KMS-11 (cell line): ENCODE measurements at regions not wholly inside any gene's neighbourhood (a gene's known extent, or its start where the extent isn't known, plus 50 kb on each side); places are given as distances from the start of the nearest gene placed in this dataset.

Experiments used
- H2AFZ ChIP-seq: fragments of 200-600 bp; sonication (generic); 2 replicates; pipeline ENCODE4 v1.6.1; 2016; ENCODE audit warnings: antibody characterized with exemption, mixed run types, low read depth
- H3K27ac ChIP-seq: fragments of 200-600 bp; sonication (generic); 2 replicates; pipeline ENCODE4 v1.6.1; 2016; ENCODE audit warnings: mild to moderate bottlenecking, mixed run types
- H3K27me3 ChIP-seq: fragments of 200-600 bp; sonication (generic); 2 replicates; pipeline ENCODE4 v1.6.1; 2017; ENCODE audit warnings: mild to moderate bottlenecking, low read depth, mixed run types, moderate library complexity; ENCODE audit not compliant: insufficient read depth
- H3K36me3 ChIP-seq: fragments of 200-600 bp; sonication (generic); 2 replicates; pipeline ENCODE4 v1.6.1; 2017; ENCODE audit warnings: mild to moderate bottlenecking, mixed run types; ENCODE audit not compliant: insufficient read depth
- H3K4me1 ChIP-seq: fragments of 200-600 bp; sonication (generic); 2 replicates; pipeline ENCODE4 v1.6.1; 2016; ENCODE audit warnings: mild to moderate bottlenecking, low read depth, mixed run types; ENCODE audit not compliant: poor library complexity, severe bottlenecking
- H3K4me2 ChIP-seq: fragments of 200-600 bp; sonication (generic); 2 replicates; pipeline ENCODE4 v1.7.0; 2016; ENCODE audit warnings: mild to moderate bottlenecking, mixed run types
- H3K4me3 ChIP-seq: fragments of 200-600 bp; sonication (generic); IDR thresholded peaks from 2 replicates; pipeline ENCODE4 v1.6.1; 2017; ENCODE audit warnings: low read depth, low read length, mixed read lengths; ENCODE audit not compliant: insufficient read depth
- H3K79me2 ChIP-seq: fragments of 200-600 bp; sonication (generic); 2 replicates; pipeline ENCODE4 v1.6.1; 2016; ENCODE audit warnings: low read depth, mixed run types; ENCODE audit not compliant: insufficient read depth
- H3K9ac ChIP-seq: fragments of 200-600 bp; sonication (generic); 2 replicates; pipeline ENCODE4 v1.6.1; 2016; ENCODE audit warnings: mild to moderate bottlenecking, mixed run types
- H4K20me1 ChIP-seq: fragments of 200-600 bp; sonication (generic); 2 replicates; pipeline ENCODE4 v1.6.1; 2016; ENCODE audit warnings: mild to moderate bottlenecking, mixed run types; ENCODE audit not compliant: insufficient read depth
- CTCF ChIP-seq: fragments of 200-600 bp; sonication (generic); conservative IDR thresholded peaks from 2 replicates; pipeline ENCODE4 v1.6.1; 2017; ENCODE audit warnings: low read depth, mild to moderate bottlenecking, antibody characterized with exemption, low read length, moderate library complexity, mixed read lengths

DNA sequence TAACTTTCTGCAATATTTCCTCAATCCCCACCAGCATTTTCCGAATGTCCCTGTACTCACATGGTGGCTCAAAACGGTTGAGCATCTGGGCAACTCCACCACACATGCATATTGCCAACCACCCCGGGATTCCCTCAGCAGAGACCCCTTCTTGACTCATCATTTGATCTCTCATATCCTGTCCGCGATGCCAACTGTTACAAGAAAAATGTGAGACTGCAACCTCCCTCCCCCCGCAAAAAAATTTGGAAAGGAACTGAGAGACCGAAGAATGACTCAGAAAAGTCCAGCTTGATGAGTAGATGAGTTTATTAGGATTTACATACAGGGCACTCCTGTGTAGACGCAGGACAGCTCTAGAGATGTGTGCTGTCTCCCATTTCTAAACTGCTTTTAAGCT lies 561.4 kb downstream of the ZIC3 start:
- no peak for TF ChIP-seq CTCF
- Histone ChIP-seq H3K36me3 (no peaks in the 10 kb centered on the region), H3K27me3 (no peaks in the 10 kb centered on the region), H3K4me1 (no peaks in the 10 kb centered on the region), H2AFZ (no peak overlapping the region), H3K4me2 (no peak overlapping the region), H4K20me1 (no peaks in the 10 kb centered on the region), H3K4me3 (no peak overlapping the region), H3K9ac (no peak overlapping the region), H3K27ac (no peak overlapping the region), H3K79me2 (no peaks in the 10 kb centered on the region)

GRCh38 chrX:138128027-138128671 lies 562.2 kb downstream of the ZIC3 start:
- H3K4me3 ChIP-seq, result no peak overlapping the region
- no peaks in the 10 kb centered on the region for H3K27me3 ChIP-seq
- H3K4me2 ChIP-seq, result no peak overlapping the region
- H3K9ac ChIP-seq, result no peak overlapping the region
- no peaks in the 10 kb centered on the region for H3K36me3 ChIP-seq
- TF ChIP-seq CTCF, result peak; percentile 67
- no peak overlapping the region for H3K27ac ChIP-seq
- H3K79me2 ChIP-seq, result no peaks in the 10 kb centered on the region
- no peaks in the 10 kb centered on the region for H4K20me1 ChIP-seq
- H3K4me1 ChIP-seq, result no peaks in the 10 kb centered on the region
- H2AFZ ChIP-seq, result peak overlapping the region; percentile 66; the same call in 1 of the 2 replicates

- H3K4me3 ChIP-seq, result no peak overlapping the region
- no peaks in the 10 kb centered on the region for H4K20me1 ChIP-seq
- TF ChIP-seq CTCF, result no peak; the same call in 1 of the 2 replicates
- H3K79me2 ChIP-seq, result no peaks in the 10 kb centered on the region
- H3K36me3 ChIP-seq, result no peaks in the 10 kb centered on the region
- H3K9ac ChIP-seq, result no peak overlapping the region
- no peak overlapping the region for H3K27ac ChIP-seq
- no peak overlapping the region for H2AFZ ChIP-seq
- H3K27me3 ChIP-seq, result no peaks in the 10 kb centered on the region
- H3K4me1 ChIP-seq, result no peaks in the 10 kb centered on the region
- H3K4me2 ChIP-seq, result no peak overlapping the region
Observed at GRCh38 chrX:138150709-138151108, 560.8 kb downstream of the FGF13 start.

DNA sequence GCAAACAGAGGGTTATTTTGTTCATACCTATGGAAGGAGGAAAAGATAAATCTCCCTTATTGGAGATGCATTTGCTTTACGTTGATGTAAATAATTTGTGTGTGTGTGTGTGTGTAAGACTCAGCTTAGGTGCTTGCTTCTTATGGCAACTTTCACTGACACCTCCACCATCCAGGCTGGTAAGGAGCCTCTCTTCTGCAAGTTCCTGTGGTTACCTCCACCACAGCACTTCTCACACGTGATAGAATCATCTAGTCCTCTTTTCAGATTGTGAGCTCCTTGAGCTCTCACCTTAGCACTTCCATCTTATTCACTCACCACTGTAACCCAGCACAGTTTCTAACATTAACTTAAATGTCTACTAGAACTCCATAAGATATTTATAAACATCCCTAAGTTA lies 553.7 kb downstream of the FGF13 start:
- H3K27ac ChIP-seq, result no peak overlapping the region
- no peak overlapping the region for H2AFZ ChIP-seq
- H3K4me2 ChIP-seq, result no peak overlapping the region
- no peaks in the 10 kb centered on the region for H3K36me3 ChIP-seq
- no peak for TF ChIP-seq CTCF
- no peak overlapping the region for H3K9ac ChIP-seq
- no peaks in the 10 kb centered on the region for H4K20me1 ChIP-seq
- no peaks in the 10 kb centered on the region for H3K79me2 ChIP-seq
- no peaks in the 10 kb centered on the region for H3K4me1 ChIP-seq
- H3K27me3 ChIP-seq, result no peaks in the 10 kb centered on the region
- no peak overlapping the region for H3K4me3 ChIP-seq
